C4-2B (cell line): ENCODE measurements at regions not wholly inside any gene's neighbourhood (a gene's known extent, or its start where the extent isn't known, plus 50 kb on each side); places are given as distances from the start of the nearest gene placed in this dataset.

Source experiments
- CTCF ChIP-seq: fragments of 450-650 bp; conservative IDR thresholded peaks from 2 replicates; pipeline ENCODE4 v1.5.1; 2017; ENCODE audit warnings: mild to moderate bottlenecking
- ZFX ChIP-seq: fragments of 450-650 bp; IDR thresholded peaks from 2 replicates; pipeline ENCODE4 v1.6.1; 2017

- TF ChIP-seq CTCF, result no peak
- TF ChIP-seq ZFX, result no peak
Measured at GRCh38 chr6:158869826-158870648, 50.9 kb upstream of the EZR start.
